ENCODE measurements at regions not wholly inside any gene's neighbourhood (a gene's known extent, or its start where the extent isn't known, plus 50 kb on each side); places are given as distances from the start of the nearest gene placed in this dataset.
"Not testable (repeated sequence)": the region's sequence is repeated elsewhere in the genome, so short reads cannot be mapped to it uniquely, and the experiment has no call there.

DNA sequence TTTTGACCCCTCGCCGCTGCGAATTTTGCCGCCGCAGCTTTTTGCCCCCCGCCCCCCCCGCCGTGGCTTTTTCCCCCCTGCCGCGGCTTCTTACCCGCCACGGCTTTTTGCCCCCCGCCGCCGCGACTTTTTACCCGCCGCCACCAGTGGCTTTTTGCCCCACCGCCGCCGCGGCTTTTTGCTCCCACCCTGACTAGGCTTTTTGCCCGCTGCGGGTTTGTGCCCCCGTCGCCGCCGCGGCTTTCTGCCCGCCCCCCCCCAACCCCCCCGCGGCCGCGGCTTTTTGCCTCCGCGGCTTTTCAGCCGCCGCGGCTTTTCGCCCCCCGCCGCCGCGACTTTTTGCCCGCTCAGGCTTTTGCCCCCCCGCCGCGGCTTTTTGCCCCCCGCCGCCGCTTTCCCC lies 598.1 kb downstream of the GOLGA6L6 start:
- intact Hi-C loops (cut with DNase I) = no loop called here
- Histone ChIP-seq H3K9me3 (no peaks in the 10 kb centered on the region), H3K4me3 (no peak overlapping the region), H3K27me3 (replicated peaks; ENCODE audit: insufficient read depth) (peaks cover 6% of the 10 kb centered on the region), H3K4me1 (replicated peaks) (no peaks in the 10 kb centered on the region), H3K27ac (no peak overlapping the region), H3K36me3 (no peaks in the 10 kb centered on the region)
- WGBS = 34% methylated on average over 43 of the region's 51 CpGs
- no peak for DNase-seq (ENCODE audit: low spot score)
- TF ChIP-seq POLR2A (IDR thresholded peaks at IDR 0.05) = no peak
- TF ChIP-seq, protein P1, sequence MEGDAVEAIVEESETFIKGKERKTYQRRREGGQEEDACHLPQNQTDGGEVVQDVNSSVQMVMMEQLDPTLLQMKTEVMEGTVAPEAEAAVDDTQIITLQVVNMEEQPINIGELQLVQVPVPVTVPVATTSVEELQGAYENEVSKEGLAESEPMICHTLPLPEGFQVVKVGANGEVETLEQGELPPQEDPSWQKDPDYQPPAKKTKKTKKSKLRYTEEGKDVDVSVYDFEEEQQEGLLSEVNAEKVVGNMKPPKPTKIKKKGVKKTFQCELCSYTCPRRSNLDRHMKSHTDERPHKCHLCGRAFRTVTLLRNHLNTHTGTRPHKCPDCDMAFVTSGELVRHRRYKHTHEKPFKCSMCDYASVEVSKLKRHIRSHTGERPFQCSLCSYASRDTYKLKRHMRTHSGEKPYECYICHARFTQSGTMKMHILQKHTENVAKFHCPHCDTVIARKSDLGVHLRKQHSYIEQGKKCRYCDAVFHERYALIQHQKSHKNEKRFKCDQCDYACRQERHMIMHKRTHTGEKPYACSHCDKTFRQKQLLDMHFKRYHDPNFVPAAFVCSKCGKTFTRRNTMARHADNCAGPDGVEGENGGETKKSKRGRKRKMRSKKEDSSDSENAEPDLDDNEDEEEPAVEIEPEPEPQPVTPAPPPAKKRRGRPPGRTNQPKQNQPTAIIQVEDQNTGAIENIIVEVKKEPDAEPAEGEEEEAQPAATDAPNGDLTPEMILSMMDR (IDR thresholded peaks at IDR 0.05) = no peak
- no peak for TF ChIP-seq POLR2AphosphoS5 (IDR thresholded peaks at IDR 0.05)

DNA sequence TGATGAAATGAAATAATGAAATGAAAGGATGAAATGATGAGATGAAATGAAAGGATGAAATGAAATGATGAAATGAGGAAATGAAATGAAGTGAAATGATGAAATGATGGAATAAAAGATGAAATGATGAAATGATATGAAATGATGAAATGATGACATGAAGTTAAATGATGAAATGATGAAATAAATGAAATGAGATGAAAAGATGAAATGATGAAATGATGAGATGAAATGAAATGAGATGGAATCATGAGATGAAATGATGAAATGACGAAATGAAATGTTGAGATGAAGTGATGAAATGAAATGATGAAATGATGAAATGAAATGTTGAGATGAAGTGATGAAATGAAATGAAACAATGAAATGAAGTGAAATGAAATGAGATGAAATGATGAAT lies 638.3 kb downstream of the GOLGA6L6 start:
- H3K27me3 ChIP-seq (replicated peaks; ENCODE audit: insufficient read depth); DNase-seq (ENCODE audit: low spot score); intact Hi-C loops (cut with DNase I); H3K4me3 ChIP-seq; H3K36me3 ChIP-seq; H3K9me3 ChIP-seq; H3K27ac ChIP-seq; H3K4me1 ChIP-seq (replicated peaks): not testable (repeated sequence)
- 38% methylated on average over 1 of the region's 1 CpG for WGBS

DNA sequence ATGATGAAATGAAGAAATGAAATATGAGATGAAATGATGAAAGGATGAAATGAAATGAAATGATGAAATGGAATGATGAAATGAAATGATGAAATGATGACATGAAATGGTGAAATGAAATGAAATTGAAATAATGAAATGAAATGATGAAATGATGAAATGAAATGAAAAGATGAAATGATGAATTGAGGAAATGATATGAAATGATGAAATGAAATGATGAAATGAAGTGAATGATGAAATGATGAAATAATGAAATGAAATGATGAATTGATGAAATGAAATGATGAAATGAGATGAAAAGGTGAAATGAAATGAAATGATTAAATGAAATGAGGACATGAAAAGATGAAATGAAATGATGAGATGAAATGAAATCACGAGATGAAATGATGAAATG lies 639.2 kb downstream of the GOLGA6L6 start:
- H3K36me3 ChIP-seq; H3K27me3 ChIP-seq (replicated peaks; ENCODE audit: insufficient read depth); intact Hi-C loops (cut with DNase I); H3K4me3 ChIP-seq; H3K27ac ChIP-seq; H3K4me1 ChIP-seq (replicated peaks); H3K9me3 ChIP-seq; DNase-seq (ENCODE audit: low spot score): not testable (repeated sequence)
- WGBS = 74% methylated on average over 1 of the region's 1 CpG

DNA sequence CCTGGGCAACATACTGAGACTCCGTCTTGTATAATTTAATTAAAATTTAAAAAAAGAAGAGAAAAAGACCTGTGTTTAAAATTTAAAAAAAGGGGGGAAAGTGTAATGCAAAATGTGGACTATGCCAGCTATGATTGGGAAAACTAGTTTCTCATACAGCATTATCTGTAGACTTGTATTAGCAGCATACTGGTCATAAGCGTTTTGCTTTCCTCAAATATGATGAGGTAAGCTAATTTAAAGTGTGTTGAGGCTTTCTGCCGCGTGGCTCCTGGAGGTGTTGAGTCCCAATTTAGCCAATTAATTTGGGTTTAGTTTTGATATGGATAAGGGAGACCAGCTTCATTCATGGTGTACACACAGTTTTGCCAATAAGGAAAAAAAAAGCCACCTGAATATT lies 640.2 kb downstream of the GOLGA6L6 start:
- H3K36me3 ChIP-seq; H3K27ac ChIP-seq; H3K4me1 ChIP-seq (replicated peaks); H3K27me3 ChIP-seq (replicated peaks; ENCODE audit: insufficient read depth); H3K9me3 ChIP-seq; intact Hi-C loops (cut with DNase I); DNase-seq (ENCODE audit: low spot score); H3K4me3 ChIP-seq: not testable (repeated sequence)
- WGBS = 77% methylated on average over 4 of the region's 4 CpGs

DNA sequence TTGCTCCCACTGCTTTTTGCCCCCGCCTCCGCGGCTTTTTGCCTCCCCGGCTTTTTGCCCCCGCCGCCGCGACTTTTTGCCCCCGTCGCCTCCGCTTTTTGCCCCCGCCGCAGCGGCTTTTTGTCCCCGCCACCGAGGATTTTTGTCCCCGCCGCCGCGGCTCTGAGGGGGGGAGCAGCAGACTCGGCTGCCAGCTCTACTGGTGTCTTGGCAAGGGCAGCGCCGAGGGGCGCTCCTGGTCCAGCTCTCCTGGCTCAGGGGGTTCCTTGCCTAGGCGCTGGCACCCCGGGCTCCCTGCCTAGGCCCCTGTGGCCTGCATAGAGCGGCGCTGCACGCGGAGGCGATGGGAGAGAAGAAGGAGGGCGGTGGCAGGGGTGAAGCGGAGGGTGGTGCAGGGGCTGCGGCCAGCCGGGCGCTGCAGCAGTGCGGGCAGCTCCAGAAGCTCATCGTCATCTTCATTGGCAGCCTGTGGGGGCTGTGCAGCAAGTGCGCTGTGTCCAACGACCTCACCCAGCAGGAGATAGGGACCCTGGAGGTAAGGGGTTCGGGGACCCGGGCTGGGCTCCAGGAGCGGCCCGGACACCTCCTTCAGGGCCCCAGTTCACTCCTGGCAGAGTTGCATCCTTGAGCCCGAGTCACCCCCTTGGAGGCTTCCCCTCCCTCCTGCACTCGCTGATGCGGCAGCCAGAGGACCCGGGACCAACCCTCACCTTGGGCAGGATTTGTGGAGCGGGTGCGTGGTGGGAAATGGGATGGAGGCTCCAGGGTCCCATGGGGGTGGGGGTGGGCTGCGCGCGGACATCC lies 642.4 kb downstream of the GOLGA6L6 start:
- no peaks in the 10 kb centered on the region for H3K4me1 ChIP-seq (replicated peaks)
- no peaks in the 10 kb centered on the region for H3K27me3 ChIP-seq (replicated peaks; ENCODE audit: insufficient read depth)
- no peak for TF ChIP-seq POLR2AphosphoS5 (IDR thresholded peaks at IDR 0.05)
- TF ChIP-seq, protein P1 (IDR thresholded peaks at IDR 0.05) = no peak
- intact Hi-C loops (cut with DNase I) = no loop called here
- no peaks in the 10 kb centered on the region for H3K36me3 ChIP-seq
- no peak for DNase-seq (ENCODE audit: low spot score)
- H3K27ac ChIP-seq = no peak overlapping the region
- H3K9me3 ChIP-seq = no peaks in the 10 kb centered on the region
- H3K4me3 ChIP-seq = no peak overlapping the region
- 62% methylated on average over 52 of the region's 53 CpGs for WGBS

DNA sequence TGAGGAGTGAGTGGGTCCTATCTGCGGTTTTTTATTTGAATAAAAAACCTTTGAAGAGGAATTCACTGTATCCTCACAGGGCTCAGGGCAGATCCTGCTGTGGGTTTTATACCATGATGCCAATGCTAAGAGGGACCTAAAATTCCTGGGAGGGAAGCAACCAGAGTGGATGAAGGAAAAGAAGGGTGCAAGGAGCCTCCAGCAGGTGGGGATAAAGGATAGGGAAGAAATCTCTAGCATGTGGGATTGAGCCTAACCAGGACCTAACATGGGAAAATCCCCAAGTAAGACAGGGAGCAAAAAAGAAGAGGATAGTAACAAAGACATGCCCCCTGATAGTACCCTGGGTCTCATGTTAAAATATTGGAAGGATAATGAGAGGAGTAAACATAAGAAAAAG lies 652.8 kb downstream of the GOLGA6L6 start:
- DNase-seq (ENCODE audit: low spot score); H3K27me3 ChIP-seq (replicated peaks; ENCODE audit: insufficient read depth); H3K4me3 ChIP-seq; H3K9me3 ChIP-seq; H3K36me3 ChIP-seq; H3K27ac ChIP-seq; intact Hi-C loops (cut with DNase I); H3K4me1 ChIP-seq (replicated peaks): not testable (repeated sequence)
- 35% methylated on average over 1 of the region's 1 CpG for WGBS

DNA sequence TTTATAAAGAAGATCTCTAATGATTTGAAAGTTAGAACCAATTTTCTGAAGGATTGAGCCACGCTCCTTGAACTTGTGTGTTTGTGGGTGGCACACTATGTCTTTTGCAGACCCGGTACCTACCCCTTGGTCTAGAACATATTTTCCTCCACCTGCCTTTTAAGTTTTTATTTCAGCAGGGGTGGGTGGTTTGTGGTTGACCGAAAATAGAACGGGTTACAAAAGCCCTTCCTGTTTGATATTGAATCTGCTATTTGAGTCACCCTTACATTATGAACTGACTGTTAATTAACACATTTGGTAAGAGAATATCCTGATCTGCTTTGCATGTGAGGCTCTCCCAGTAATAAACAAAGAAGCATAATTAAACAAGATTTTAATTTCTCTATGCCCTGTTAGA lies 697.5 kb downstream of the GOLGA6L6 start:
- H3K27me3 ChIP-seq (replicated peaks; ENCODE audit: insufficient read depth); H3K27ac ChIP-seq; H3K4me1 ChIP-seq (replicated peaks); H3K9me3 ChIP-seq; DNase-seq (ENCODE audit: low spot score); H3K36me3 ChIP-seq; H3K4me3 ChIP-seq; intact Hi-C loops (cut with DNase I): not testable (repeated sequence)
- WGBS = 69% methylated on average over 4 of the region's 4 CpGs

Small RNAs in the stretch of these regions (small RNA-seq; reads per million reads assigned to genes)
- gene AC138701.2 = 0 reads per million in 2 donors
- gene IGHD1OR15-1A = 0 reads per million in 2 donors
- gene IGHD2OR15-2A = 0 reads per million in 2 donors
- gene IGHD3OR15-3A = 0 reads per million in 2 donors
- 0 reads per million in 2 donors for gene IGHD4OR15-4A
- 0 reads per million in 2 donors for gene IGHD5OR15-5A
- 0 reads per million in 2 donors for gene RN7SL584P
- gene RNU6-978P = 0 reads per million in 2 donors
